ENCODE measurements at regions not wholly inside any gene's neighbourhood (a gene's known extent, or its start where the extent isn't known, plus 50 kb on each side); places are given as distances from the start of the nearest gene placed in this dataset.

DNA sequence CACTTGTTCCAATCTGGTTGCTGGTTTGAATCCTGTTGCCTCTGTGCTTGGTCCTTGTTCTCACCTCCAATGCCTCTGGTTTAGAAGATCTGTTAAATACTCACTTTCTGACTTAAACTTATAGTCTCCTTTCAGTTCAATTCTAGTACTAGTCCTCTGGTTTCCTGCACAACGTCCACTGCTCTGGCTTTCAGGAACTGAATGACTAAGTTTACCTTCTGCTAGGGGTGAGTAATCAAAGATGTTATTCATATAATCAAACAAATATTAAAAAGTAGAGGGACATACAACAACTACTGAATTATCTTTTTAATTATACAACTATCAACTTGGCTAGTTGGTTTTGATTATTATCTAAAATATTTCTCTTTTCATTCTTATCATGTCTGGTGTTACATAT is 496.4 kb upstream of the TOM1L1 start:
- TF ChIP-seq, protein P1, sequence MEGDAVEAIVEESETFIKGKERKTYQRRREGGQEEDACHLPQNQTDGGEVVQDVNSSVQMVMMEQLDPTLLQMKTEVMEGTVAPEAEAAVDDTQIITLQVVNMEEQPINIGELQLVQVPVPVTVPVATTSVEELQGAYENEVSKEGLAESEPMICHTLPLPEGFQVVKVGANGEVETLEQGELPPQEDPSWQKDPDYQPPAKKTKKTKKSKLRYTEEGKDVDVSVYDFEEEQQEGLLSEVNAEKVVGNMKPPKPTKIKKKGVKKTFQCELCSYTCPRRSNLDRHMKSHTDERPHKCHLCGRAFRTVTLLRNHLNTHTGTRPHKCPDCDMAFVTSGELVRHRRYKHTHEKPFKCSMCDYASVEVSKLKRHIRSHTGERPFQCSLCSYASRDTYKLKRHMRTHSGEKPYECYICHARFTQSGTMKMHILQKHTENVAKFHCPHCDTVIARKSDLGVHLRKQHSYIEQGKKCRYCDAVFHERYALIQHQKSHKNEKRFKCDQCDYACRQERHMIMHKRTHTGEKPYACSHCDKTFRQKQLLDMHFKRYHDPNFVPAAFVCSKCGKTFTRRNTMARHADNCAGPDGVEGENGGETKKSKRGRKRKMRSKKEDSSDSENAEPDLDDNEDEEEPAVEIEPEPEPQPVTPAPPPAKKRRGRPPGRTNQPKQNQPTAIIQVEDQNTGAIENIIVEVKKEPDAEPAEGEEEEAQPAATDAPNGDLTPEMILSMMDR (conservative IDR thresholded peaks at IDR 0.05 in 1 of 2, IDR thresholded peaks at IDR 0.05 in 1 of 2; ENCODE audit: low read depth in 1 of 2, low read length in 2 of 2) = no peak
- TF ChIP-seq EZH2 (IDR thresholded peaks at IDR 0.05; ENCODE audit: low read length, missing control alignments) = no peak
